Epithelial cell of proximal tubule (primary cell): ENCODE measurements at regions not wholly inside any gene's neighbourhood (a gene's known extent, or its start where the extent isn't known, plus 50 kb on each side); places are given as distances from the start of the nearest gene placed in this dataset.

Source experiments
- DNase-seq: peaks from one replicate; pipeline ENCODE4 v3.0.0-alpha.2; 2011; ENCODE audit warnings: low read depth
- H3K4me3 ChIP-seq: 2 replicates; pipeline ENCODE4 v1.5.1; 2011; ENCODE audit warnings: low read depth, mild to moderate bottlenecking, low read length
- CTCF ChIP-seq: conservative IDR thresholded peaks from 2 replicates; pipeline ENCODE4 v1.5.1; 2012; ENCODE audit warnings: low read depth, mild to moderate bottlenecking, low read length

- TF ChIP-seq CTCF = no peak
- no peak overlapping the region for H3K4me3 ChIP-seq
- no peak for DNase-seq
Observed at GRCh38 chr9:27671636-27672035, 98.4 kb upstream of the C9orf72 start.

GRCh38 chr9:27672718-27673117 lies 99.4 kb upstream of the C9orf72 start:
- TF ChIP-seq CTCF = no peak
- H3K4me3 ChIP-seq = no peak overlapping the region
- no peak for DNase-seq

GRCh38 chr9:27673641-27674040 lies 100.4 kb upstream of the C9orf72 start:
- H3K4me3 ChIP-seq = no peak overlapping the region
- peak; percentile 65 for DNase-seq
- TF ChIP-seq CTCF = no peak

- no peak overlapping the region for H3K4me3 ChIP-seq
- DNase-seq = no peak
- TF ChIP-seq CTCF = no peak
Observed at GRCh38 chr9:27675354-27675753, 102.1 kb upstream of the C9orf72 start.

GRCh38 chr9:27676827-27677226 lies 103.5 kb upstream of the C9orf72 start:
- no peak for DNase-seq
- H3K4me3 ChIP-seq = no peak overlapping the region
- no peak for TF ChIP-seq CTCF

- DNase-seq = no peak
- no peak overlapping the region for H3K4me3 ChIP-seq
- no peak for TF ChIP-seq CTCF
Observed at GRCh38 chr9:27679338-27679737, 106.1 kb upstream of the C9orf72 start.

GRCh38 chr9:27683181-27683580 lies 109.9 kb upstream of the C9orf72 start:
- no peak overlapping the region for H3K4me3 ChIP-seq
- no peak for DNase-seq
- TF ChIP-seq CTCF = no peak
